ENCODE measurements at regions not wholly inside any gene's neighbourhood (a gene's known extent, or its start where the extent isn't known, plus 50 kb on each side); places are given as distances from the start of the nearest gene placed in this dataset.

GRCh38 chrX:9320940-9321339, 143.9 kb upstream of the TBL1X start:
- no peaks in the 10 kb centered on the region for H3F3A ChIP-seq (ENCODE audit: low read length, unreplicated experiment)
- H3K9me3 ChIP-seq (ENCODE audit: low read length) = no peaks in the 10 kb centered on the region
- no peaks in the 10 kb centered on the region for H4K20me1 ChIP-seq (ENCODE audit: low read length)
- H3K4me3 ChIP-seq (ENCODE audit: low read length) = peak overlapping the region; percentile 12; the same call in 1 of the 2 replicates
- ATAC-seq (peak; percentile 91), DNase-seq (peak; percentile 90)
- peaks cover 21% of the 10 kb centered on the region for H3K4me1 ChIP-seq (ENCODE audit: insufficient read depth, low read length)
- no peaks in the 10 kb centered on the region for H3K9me2 ChIP-seq (replicated peaks; ENCODE audit: low read length)
- BruUV-seq (replicated peaks) = no TSS peak
- H3K36me3 ChIP-seq (ENCODE audit: low read depth, low read length) = no peaks in the 10 kb centered on the region
- H3K9ac ChIP-seq (ENCODE audit: low read length) = peak overlapping the region; percentile 65; the same call in 1 of the 2 replicates
- H3K4me2 ChIP-seq (ENCODE audit: low read length) = peak overlapping the region; percentile 40; the same call in 1 of the 2 replicates
- ChIA-PET CTCF (no interaction called here), POLR2A (ENCODE audit: unreplicated experiment) (interaction anchor here (1.1 kb wide), 1 partner anchor 378 kb away, joined by 5 read pairs; no protein-coding TSS in a partner anchor)
- intact Hi-C loops (cut with micrococcal nuclease) = no loop called here
- peak overlapping the region; percentile 92 for H3K27ac ChIP-seq (ENCODE audit: low read length)
- no peak overlapping the region for H2AFZ ChIP-seq (ENCODE audit: low read length)
- no peaks in the 10 kb centered on the region for H3K79me2 ChIP-seq (ENCODE audit: low read length)
- TF ChIP-seq, protein P1, sequence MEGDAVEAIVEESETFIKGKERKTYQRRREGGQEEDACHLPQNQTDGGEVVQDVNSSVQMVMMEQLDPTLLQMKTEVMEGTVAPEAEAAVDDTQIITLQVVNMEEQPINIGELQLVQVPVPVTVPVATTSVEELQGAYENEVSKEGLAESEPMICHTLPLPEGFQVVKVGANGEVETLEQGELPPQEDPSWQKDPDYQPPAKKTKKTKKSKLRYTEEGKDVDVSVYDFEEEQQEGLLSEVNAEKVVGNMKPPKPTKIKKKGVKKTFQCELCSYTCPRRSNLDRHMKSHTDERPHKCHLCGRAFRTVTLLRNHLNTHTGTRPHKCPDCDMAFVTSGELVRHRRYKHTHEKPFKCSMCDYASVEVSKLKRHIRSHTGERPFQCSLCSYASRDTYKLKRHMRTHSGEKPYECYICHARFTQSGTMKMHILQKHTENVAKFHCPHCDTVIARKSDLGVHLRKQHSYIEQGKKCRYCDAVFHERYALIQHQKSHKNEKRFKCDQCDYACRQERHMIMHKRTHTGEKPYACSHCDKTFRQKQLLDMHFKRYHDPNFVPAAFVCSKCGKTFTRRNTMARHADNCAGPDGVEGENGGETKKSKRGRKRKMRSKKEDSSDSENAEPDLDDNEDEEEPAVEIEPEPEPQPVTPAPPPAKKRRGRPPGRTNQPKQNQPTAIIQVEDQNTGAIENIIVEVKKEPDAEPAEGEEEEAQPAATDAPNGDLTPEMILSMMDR (conservative IDR thresholded peaks at IDR 0.05; ENCODE audit: low read depth, low read length) = no peak
- TF ChIP-seq EZH2phosphoT487 (IDR thresholded peaks at IDR 0.05; ENCODE audit: borderline replicate concordance, low read length) (no peak), EZH2 (IDR thresholded peaks at IDR 0.05; ENCODE audit: low read length, unreplicated experiment) (no peak)
- no peaks in the 10 kb centered on the region for H3K27me3 ChIP-seq (ENCODE audit: low read length)

DNA sequence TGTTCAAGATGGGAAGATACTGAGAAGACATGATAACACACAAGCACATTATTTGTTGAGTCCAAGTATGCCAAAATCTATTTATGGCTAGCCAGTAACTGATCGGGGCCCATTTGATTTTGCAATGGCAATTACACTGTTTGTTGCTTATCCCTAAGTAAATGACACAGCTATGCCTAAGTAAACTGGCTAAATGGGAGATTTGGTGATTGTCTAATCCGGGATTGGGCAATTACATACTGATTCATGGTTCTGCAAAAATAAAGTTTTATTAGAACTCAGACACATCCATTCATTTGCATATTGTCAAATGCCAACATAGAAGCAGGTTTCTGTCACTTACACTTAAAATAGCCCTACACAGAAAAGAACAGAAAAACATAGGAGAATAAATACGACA, 140.2 kb upstream of the TBL1X start:
- peaks cover 28% of the 10 kb centered on the region for H3K4me1 ChIP-seq (ENCODE audit: insufficient read depth, low read length)
- CTCF ChIA-PET = no interaction called here
- H3K4me2 ChIP-seq (ENCODE audit: low read length) = no peak overlapping the region
- no peaks in the 10 kb centered on the region for H3K9me2 ChIP-seq (replicated peaks; ENCODE audit: low read length)
- H3K27ac ChIP-seq (ENCODE audit: low read length) = no peak overlapping the region
- no peak overlapping the region for H2AFZ ChIP-seq (ENCODE audit: low read length)
- DNase-seq (peak; percentile 16), ATAC-seq (no peak)
- TF ChIP-seq EZH2phosphoT487 (IDR thresholded peaks at IDR 0.05; ENCODE audit: borderline replicate concordance, low read length) = no peak
- TF ChIP-seq EZH2 (IDR thresholded peaks at IDR 0.05; ENCODE audit: low read length, unreplicated experiment) = no peak
- TF ChIP-seq, protein P1 (conservative IDR thresholded peaks at IDR 0.05; ENCODE audit: low read depth, low read length) = no peak
- intact Hi-C loops (cut with micrococcal nuclease) = no loop called here
- no peak overlapping the region for H3K9ac ChIP-seq (ENCODE audit: low read length)
- no peaks in the 10 kb centered on the region for H3K9me3 ChIP-seq (ENCODE audit: low read length)
- H3K27me3 ChIP-seq (ENCODE audit: low read length) = no peaks in the 10 kb centered on the region
- no TSS peak for BruUV-seq (replicated peaks)
- H3K4me3 ChIP-seq (ENCODE audit: low read length) = no peak overlapping the region
- POLR2A ChIA-PET (ENCODE audit: unreplicated experiment) = interaction anchor here (0.6 kb wide), 1 partner anchor 237 kb away, joined by 3 read pairs; no protein-coding TSS in a partner anchor
- H3K79me2 ChIP-seq (ENCODE audit: low read length) = no peaks in the 10 kb centered on the region
- H4K20me1 ChIP-seq (ENCODE audit: low read length) = no peaks in the 10 kb centered on the region
- no peaks in the 10 kb centered on the region for H3K36me3 ChIP-seq (ENCODE audit: low read depth, low read length)
- H3F3A ChIP-seq (ENCODE audit: low read length, unreplicated experiment) = no peaks in the 10 kb centered on the region

DNA sequence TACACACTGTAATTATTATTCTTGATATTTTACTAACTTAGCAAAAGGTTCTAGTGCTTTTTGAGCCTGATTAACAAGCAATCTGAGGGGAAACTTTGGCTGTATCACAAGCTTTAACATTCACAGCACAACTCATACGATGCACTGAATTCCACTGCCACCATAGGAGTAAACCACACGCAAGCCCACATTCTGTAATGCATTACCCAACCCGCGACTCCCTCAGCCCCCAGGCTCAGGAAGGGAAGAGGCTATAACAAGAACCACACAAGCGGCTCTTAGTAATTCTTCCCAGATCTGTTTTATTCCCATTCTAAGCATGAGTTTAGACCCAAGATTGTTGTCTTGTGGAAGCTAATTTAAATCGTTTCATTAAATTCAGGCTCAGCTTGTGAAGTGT, 138.5 kb upstream of the TBL1X start:
- Histone ChIP-seq H3K4me3 (ENCODE audit: low read length) (no peak overlapping the region), H3K27ac (ENCODE audit: low read length) (no peak overlapping the region), H3K9me2 (replicated peaks; ENCODE audit: low read length) (no peaks in the 10 kb centered on the region), H3K79me2 (ENCODE audit: low read length) (no peaks in the 10 kb centered on the region), H4K20me1 (ENCODE audit: low read length) (no peaks in the 10 kb centered on the region), H3F3A (ENCODE audit: low read length, unreplicated experiment) (no peaks in the 10 kb centered on the region), H3K4me2 (ENCODE audit: low read length) (no peak overlapping the region), H3K36me3 (ENCODE audit: low read depth, low read length) (no peaks in the 10 kb centered on the region), H3K9ac (ENCODE audit: low read length) (no peak overlapping the region), H3K27me3 (ENCODE audit: low read length) (no peaks in the 10 kb centered on the region), H3K9me3 (ENCODE audit: low read length) (no peaks in the 10 kb centered on the region), H3K4me1 (ENCODE audit: insufficient read depth, low read length) (peaks cover 23% of the 10 kb centered on the region), H2AFZ (ENCODE audit: low read length) (no peak overlapping the region)
- no peak for DNase-seq
- no peak for ATAC-seq
- no TSS peak for BruUV-seq (replicated peaks)
- TF ChIP-seq EZH2 (IDR thresholded peaks at IDR 0.05; ENCODE audit: low read length, unreplicated experiment) (no peak), EZH2phosphoT487 (IDR thresholded peaks at IDR 0.05; ENCODE audit: borderline replicate concordance, low read length) (no peak)
- TF ChIP-seq, protein P1 (conservative IDR thresholded peaks at IDR 0.05; ENCODE audit: low read depth, low read length) = no peak
- ChIA-PET CTCF (no interaction called here), POLR2A (ENCODE audit: unreplicated experiment) (no interaction called here)
- intact Hi-C loops (cut with micrococcal nuclease) = no loop called here

All from PC-3 (cell line).